Retina (tissue), 1 donor: ENCODE measurements at regions not wholly inside any gene's neighbourhood (a gene's known extent, or its start where the extent isn't known, plus 50 kb on each side); places are given as distances from the start of the nearest gene placed in this dataset.
A peak's percentile ranks its signal among the peaks of the same experiment; 100 is the strongest.
"Not testable (repeated sequence)": the region's sequence is repeated elsewhere in the genome, so short reads cannot be mapped to it uniquely, and the experiment has no call there.

Source experiments
- DNase-seq: peaks from one replicate; pipeline ENCODE4 v3.0.0-alpha.2; 2016

DNA sequence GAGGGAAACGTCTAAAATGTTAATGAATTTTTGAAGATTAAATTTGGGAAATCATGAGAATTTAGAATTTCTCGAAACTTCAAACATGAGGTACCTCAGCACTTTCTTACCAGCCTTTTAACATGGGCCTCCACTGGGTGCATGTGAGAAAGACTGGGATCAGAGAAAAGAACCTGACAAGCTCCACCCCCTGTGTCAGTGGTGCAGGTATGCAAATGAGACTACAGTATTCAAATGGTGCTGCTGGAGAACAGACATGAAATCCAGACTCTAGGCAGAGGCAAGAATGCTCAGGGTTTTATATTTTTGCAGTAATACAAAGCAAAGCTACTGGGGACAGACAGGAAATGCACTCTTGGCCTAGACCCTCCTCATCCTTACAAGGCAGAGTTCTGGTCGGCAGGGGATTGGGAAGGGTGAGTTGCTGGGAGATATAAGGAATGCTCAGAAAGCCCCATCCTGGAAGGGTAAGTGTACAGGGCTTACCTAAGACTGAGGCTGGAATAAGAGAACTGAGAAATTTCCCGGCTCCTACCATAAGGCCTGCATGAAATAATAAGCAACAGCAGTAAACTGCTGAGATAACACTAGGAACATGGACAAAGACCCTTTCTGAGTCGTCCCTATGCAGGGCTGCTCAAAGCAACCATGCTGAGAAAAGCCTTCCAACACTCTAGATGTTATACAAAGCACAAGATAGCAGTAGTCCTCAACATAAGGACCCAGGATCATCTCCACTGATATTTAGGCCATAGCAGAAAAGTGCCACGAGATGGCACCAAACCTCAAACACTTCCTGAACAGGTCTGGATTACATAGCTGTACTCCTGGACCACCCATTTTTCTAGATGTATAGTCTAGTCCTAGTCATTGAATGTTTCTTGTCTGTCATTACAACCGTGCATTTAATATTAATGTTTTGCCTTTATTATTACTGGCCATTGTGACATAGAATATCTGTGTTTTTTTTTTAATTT lies 260.8 kb downstream of the RASSF9 start:
- peak; percentile 47 for DNase-seq

DNA sequence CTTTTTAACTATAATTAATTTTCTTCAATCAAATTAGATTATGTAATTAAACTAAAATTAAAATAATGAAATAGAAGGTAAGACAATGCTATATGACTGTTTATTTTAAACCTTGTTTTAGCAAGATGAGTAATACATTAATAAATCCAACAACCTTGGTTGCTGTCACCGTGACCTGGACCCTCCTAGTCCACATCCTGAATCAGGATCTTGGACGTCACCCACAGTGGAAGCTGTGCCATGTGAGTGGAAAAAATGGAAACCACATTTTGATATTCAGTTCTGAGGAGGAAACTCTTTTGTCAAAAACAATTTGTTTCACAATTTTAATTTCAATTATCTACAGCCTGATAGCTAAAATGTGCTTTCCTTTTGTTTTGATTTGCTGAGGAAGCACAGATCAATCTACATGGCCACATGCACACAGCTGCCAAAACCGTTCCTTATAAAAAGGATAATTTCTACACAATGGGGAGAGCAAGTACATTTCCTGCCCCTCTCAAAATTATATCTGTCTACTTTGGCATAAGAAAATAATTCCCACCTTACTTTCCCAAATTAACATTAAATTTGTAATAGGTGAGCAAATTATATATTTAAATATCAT lies 255.5 kb downstream of the RASSF9 start:
- no peak for DNase-seq

DNA sequence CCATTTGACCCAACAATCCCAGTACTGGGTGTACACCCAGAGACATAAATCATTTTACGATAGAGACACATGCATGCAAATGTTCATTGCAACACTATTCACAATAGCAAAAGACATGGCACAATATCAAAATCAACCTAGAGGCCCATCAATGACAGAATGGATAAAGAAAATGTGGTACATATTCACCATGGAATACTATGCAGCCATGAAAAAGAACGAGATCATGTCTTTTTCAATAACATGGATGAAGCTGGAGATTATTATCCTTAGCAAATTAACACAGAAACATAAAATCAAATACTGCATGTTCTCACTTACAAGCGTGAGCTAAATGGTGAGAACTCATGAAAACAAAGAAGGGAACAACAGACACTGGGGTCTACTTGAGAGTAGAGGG lies 249.1 kb downstream of the RASSF9 start:
- no peak for DNase-seq

DNA sequence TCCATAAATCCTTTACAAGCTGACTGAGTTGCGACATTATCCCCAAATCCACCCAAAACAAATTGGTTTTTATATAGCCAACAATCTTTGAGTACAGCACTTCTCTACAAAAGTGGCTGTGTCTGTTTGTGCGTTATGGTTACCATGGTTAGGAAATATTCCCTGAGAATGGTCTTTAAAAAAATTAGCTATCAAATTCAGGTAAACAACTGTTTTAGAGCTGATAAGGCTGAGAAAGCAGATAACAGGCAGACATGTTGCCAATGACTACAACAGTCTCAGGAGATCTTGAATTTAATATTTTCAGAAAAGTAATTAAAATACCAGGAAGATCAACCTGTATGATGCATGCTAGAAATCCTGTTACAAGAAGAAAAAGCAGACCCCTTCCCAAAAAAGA lies 248.0 kb downstream of the RASSF9 start:
- no peak for DNase-seq

DNA sequence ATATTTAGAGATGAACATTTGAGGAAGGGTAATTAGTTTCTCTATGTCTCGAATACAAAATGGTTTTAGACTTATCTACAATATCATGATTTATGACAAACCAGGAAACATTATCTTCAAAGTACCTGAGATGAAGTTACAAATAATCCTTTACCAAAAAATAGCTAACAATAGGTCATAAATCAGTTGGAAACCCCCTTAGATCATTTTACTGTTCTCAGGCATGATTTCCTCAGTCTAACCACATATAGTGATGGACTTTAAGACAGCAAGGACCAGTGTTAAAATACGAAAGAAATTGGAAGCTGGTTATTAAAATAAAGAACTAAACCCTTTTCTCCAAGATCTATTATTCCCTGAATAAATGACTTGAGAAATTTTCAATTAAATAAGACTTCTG lies 235.4 kb downstream of the RASSF9 start:
- DNase-seq = no peak

DNA sequence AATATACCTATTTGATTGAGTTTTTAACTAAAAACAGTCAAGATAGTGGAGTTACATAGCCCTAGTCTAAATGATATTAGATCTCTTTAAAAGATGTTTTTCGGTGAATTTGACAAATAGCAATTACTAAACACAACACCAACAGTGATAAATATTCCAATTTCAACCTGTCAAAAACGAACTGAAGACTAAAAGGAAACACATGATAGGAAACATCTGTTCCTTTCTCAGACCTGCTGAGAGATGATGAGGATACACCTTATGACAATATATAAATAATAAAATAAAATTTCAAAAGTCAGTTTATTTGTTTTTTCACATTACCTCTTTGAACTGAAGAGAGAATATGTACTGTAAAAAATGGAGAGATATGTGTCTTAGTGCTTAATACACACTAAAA lies 232.7 kb downstream of the RASSF9 start:
- DNase-seq = no peak

DNA sequence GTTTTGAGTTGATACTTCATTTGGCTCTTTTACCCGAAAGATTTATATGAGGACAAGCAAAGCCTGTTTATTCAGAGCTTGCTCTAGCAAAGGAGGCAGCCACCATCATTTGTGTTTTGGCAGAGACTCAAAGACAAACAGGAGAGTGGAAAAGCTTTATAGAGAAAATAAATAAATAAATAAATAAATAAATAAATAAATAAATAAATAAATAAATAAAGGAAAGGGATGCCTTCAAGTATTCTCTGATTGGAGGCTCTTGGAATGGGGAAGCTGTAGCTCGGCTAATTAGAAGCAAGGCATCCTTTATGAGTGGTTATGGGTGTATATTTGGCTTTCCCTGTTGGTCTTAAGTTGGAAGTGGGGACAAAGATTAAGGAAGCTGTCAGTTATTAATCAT lies 229.8 kb downstream of the RASSF9 start:
- no peak for DNase-seq

DNA sequence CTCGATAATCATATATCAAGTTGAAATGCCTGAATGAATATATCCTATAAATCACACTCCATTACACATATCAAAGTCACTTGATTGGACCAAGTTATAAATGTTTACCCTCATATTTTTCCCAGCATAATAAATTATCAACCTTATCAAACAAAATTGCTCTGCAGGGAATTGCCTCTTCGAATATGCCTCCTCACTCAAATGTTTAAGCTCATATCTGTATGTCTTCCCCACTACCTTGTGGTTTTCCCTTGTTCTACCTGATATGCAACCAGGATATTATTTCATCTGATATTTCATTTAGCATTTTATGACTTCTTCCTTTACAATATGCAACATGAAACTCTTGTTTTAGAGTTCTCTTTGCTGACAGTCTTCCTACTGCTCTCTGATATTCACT lies 226.4 kb downstream of the RASSF9 start:
- DNase-seq = no peak

DNA sequence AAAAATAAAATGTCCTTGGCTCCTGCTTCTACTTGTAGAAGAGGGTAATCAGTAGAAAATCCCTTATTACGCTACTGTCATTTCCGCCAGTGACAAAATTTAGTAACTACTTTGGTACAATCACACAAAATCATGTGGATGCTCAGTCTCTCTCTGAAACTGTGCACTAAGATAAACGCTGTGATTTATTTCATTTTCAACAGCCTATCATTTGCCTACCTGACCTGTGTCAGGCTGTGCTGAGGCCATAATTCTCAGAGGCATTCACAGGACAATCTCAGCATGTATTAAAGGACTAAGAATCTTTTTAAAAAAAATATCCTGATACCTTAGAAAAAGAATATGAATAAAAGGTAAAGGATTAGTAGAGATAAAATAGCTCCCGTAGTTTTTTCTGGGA lies 226.0 kb downstream of the RASSF9 start:
- no peak for DNase-seq

DNA sequence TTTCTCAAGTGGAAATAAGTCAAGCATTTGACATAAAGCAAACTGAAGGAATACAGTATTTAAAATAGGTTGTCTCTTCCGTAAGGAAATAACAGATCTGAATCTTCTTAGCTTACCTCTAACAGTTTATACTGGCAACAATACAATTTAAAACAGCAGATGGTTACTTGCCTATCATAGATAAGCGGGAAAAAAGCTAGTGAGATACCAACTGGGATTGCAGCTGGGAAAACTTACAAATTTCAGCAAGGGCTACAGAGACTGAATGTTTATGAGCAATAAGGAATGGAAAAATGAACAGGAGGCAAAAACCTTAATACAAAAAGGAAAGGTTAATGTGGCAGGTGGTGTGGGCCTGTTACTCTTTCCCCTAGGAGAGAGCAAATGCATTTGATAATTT lies 220.0 kb downstream of the RASSF9 start:
- no peak for DNase-seq

DNA sequence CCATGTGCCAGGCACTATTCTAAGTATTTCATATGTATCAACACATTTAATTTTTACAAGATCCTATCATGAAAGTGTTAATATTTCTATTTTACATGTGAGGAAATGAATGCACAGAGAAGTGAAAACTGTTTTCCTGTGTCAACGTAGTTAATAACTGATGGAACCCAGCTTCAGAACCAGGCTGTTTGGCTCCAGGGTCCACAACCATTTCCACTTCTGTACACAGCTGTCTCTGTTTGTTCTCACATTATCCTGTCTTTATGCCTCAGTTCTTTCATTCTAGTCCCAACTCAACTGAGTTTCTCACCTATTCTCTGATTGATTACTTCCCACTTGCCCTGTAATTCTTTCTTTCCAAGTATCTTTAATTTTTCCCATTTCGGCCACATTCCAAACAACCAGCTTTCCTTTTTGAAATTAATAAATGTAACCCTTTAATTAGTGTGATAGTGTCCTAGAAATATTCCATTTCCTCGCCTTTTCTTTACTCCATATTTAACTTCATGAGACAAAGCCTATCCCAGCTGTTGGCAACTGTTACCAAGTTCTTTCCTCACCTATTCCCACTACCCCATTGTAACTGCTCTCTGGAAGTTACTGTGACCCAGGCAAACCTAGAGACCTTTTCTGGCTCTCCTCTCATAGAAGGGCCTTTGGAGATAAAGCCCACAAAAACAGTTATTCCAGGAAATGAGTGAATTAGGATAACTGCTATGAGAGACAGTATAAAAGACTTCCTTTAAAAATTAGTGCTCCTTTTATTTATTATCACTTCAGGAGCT lies 218.7 kb downstream of the RASSF9 start:
- no peak for DNase-seq

DNA sequence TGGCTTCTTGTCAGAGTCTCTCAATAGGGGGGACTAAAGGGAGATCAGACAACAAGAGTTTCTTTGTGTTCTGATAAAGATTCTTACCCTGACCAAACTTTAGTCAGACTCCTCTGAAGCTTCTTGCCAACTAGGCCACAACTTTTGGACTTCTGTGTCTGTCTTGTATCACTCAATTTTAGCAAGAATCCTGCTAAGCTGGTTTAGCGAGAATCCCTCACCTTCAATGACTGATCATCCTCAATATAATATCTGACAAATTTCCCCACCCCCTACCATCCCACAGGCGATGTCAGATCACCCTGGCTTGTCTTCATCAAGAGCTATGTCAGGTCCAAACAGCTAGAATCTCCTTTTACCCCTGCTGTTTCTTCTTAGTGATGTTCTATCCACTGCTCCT lies 215.2 kb downstream of the RASSF9 start:
- DNase-seq = no peak

DNA sequence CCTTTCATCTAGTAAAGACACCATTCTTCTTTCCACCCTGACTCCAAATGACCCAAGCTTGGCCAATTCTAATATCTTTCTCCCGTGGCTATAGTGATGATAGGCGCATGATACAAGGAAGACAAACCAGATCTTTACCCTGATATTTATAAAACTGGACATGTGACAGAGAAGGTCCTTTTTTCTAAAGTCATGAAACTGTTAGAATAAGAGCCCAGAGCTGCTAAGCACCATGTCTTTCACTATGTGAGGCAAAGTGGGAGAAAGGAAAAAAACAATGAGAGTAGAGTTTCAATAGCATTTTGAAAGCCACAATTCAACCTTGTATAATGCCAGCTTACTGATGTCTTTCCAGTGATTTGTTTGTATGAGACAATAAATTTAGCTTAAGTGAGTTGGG lies 212.4 kb downstream of the RASSF9 start:
- no peak for DNase-seq

DNA sequence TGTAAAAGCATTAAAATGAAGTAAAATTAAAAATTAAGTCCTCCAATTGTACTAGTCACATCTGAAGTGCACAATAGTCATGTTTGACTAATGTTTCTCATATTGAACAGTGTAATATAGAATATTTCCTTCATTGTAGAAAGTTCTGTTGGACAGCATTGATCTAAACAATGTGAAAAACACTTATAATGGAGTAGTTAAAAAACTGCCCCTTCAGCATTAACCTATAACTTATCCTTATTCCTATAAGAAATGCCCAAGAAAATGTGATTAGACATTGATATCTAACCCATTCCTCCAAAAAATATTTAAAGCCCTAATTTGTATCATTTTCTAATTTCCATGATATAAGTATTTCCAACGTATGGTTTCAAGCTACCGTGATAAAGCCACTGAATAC lies 210.7 kb downstream of the RASSF9 start:
- DNase-seq = no peak

DNA sequence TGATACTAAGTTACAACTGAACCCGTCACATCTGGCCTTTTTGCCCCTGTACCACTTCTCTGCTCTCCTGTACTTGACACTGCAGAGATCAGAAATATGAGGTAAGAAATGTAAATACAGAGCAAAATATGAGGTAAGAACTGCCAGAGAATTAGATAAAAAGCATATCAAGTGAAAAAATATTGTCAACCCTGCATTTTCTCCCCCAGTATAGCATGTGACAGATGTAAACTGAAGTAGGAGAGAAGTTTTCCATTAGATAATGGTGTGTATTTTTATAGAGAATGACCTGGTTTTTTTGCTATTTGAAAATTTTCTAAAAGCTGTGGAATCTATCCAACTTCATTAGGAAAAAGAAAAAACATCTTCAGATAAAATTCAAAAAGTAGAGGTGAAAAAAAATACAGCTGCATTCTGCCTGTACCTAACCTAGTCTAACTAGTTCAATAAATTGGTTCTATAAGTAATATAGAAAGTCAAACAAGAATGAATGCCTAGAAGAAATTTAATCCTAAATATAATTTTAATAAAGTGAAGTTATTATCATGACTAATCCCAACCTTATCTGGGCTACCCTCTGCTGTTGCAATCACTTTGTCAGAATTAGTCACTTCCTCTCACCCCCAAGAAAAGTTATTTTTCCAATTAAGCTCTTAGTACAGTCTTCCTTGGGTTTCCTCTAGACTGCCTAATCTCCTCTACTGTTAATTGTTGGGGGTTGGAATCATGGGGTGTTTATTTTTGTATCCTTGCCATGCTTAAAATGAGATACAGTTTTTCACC lies 210.0 kb downstream of the RASSF9 start:
- no peak for DNase-seq

DNA sequence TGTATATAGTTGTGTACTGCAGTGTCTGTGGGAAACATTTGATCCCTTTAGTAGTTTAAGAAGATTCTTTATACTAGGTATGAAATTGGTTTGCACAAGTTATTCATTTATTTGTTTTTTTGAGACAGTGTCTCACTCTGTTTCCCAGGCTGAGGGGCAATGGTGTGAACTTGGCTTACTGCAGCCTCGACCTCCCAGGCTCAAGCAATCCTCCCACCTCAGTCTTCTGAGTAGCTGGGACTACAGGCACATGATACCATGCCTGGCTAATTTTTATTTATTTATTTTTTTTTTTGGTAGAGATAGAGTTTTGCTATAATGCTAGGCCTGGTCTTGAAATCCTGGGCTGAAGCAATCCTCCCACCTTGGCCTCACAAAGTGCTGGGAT lies 209.4 kb downstream of the RASSF9 start:
- no peak for DNase-seq

DNA sequence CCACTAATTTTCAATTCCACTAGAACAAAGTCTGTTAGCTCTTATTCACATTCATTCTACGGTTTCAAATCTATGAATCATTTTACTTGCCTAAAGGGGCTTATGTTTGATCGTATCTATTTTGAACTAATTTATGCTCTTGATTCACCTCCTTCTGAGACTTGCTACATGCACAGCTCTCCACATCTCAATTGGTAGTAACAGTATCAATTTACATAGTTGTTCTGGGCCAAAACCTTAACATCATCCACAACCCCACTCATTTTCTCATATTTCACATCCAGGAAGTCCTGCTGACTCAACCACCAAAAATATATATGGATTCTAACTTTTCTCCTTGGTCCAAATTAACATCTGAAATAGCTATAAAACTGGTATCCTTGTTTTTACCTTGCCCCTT lies 208.6 kb downstream of the RASSF9 start:
- no peak for DNase-seq

DNA sequence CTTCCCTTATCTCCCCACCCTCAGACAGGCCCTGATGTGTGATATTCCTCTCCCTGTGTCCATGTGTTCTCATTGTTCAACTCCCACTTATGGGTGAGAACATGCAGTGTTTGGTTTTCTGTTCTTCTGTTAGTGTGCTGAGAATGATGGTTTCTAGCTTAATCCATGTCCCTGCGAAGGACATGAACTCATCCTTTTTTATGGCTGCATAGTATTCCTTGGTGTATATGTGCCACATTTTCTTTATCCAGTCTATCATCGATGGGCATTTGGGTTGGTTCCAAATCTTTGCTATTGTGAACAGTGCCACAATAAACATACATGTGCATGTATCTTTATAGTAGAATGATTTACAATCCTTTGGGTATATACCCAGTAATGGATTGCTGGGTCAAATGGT lies 207.6 kb downstream of the RASSF9 start:
- not testable (repeated sequence) for DNase-seq

DNA sequence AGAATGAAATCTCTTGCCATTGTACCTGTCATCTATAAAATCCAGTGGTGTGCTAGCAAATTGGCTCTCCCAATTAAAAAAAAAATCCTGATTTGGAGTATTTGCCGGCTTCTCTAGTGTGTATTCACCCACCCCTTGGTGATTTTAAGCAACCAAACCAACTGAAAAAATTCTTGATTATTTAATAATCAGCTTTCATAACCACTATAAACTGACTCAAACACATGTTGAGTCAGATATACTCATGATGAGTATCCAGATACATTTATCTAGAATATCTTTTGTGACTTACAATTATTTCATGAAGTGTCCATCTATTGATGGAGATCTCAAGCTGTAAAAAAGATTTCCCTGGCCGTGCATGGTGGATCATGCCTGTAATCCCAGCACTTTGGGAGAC lies 205.4 kb downstream of the RASSF9 start:
- DNase-seq = no peak

DNA sequence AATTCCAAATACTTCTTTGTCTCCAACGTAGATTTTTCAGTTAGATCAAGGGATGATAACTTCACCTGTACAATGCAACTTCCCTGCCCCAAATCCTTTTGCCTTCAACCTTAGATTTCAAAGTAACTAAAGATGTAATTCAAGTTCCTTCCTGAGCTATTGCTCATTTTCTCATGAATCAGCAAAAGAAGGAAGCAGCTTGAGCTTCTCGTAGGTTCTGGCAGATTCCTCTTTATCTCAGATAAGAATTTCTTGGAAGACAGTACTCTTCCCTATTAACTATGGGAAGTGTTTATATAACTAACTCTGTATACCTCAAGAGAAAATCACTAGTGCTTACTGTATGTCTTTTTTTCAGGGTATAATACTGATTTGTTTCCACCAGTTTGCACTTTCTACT lies 203.8 kb downstream of the RASSF9 start:
- DNase-seq = no peak

DNA sequence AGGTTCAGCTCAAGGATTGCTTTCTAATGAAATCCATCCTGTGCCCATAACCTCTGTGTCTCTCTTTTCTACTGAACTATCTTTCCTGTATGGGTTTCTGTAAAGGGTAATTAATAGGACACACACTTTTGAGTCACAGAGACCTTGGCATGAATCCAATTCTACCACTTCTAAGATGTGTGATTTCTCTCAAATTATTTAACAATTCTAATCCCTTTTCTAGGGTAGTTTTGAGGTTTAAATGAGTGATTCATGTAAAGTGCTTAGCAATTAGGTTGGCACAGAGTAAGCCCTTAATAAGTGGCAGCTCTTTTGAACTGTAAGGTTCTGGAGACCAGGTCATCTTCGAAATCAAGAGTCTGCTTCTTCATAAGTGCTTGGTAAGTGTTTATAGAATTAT lies 202.7 kb downstream of the RASSF9 start:
- DNase-seq = no peak

DNA sequence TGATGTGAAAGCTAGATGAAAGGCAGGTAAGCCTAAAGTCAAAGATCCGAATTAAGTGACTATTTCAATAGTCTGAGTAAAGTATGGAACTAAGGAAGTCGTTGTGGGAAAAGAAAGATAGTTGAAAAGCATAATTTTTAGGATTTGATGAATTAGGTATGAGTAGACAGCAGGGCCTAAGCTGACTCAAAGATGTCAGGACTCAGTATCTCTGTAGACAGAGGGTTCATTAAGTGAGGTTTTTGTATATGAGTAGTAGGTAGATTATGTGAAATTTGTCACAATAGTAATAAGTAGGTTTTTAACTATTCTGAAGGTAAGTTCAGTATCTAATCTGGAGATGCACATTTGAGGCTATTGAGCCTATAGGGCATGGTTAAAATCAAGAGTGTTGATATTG lies 196.4 kb downstream of the RASSF9 start:
- no peak for DNase-seq

DNA sequence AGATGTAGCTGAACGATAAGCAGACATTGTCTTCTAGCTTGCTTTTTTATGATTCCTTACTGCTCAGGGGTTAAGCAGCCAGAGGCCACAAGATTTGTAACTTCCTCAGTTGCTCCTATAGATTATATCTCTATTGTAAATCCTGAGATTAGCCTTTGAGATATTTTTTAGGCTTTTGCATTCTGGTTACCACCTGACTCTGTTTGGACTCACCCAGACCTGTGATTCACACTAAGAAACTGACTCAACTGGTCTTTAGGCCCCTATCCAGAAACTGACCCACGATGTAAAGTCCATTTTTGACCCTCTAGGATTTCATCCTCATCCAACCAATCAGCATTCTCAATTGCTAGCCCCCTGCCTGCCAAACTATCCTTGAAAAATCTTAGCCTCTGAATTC lies 194.4 kb downstream of the RASSF9 start:
- DNase-seq = no peak
